ENCODE measurements at regions not wholly inside any gene's neighbourhood (a gene's known extent, or its start where the extent isn't known, plus 50 kb on each side); places are given as distances from the start of the nearest gene placed in this dataset.

DNA sequence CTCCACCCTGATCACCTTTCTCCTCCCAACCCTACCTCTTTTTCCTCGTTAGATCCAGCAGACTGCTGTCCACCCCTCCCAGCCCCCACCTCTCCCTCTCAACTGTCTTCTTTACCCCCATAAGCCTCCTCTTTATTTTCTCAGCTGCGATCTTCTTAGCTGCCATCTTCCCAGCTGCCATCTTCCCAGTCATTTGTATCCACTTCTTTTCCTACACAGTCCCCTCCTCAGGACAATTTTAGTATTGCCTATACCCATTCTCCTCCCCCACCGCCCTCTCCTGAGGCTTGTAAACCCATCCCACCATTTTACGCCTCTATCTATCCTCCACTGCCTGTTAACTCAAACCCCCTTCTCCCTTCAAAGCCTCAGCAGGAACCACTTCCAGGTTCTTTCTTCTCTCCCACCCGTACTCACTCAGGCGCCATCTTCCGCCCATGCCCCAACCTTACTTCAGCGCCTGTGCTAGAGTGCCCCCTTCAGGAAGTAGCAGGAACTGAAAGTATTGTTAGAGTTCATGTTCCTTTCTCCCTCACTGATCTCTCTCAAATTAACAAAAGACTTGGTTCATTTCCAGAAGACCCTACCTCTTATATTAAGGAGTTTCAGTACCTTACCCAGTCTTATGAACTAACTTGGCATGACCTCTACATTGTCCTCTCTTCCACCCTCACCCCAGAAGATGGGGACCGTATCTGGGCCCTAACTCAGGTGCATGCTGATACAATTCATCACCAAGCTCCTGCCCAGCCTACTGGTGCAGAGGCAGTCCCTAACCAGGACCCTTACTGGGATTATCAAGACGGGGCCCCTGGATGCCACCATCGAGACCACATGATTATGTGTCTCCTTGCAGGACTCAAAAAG, 236.0 kb downstream of the ADGRG6 start:
- TF ChIP-seq, protein P1, sequence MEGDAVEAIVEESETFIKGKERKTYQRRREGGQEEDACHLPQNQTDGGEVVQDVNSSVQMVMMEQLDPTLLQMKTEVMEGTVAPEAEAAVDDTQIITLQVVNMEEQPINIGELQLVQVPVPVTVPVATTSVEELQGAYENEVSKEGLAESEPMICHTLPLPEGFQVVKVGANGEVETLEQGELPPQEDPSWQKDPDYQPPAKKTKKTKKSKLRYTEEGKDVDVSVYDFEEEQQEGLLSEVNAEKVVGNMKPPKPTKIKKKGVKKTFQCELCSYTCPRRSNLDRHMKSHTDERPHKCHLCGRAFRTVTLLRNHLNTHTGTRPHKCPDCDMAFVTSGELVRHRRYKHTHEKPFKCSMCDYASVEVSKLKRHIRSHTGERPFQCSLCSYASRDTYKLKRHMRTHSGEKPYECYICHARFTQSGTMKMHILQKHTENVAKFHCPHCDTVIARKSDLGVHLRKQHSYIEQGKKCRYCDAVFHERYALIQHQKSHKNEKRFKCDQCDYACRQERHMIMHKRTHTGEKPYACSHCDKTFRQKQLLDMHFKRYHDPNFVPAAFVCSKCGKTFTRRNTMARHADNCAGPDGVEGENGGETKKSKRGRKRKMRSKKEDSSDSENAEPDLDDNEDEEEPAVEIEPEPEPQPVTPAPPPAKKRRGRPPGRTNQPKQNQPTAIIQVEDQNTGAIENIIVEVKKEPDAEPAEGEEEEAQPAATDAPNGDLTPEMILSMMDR (IDR thresholded peaks at IDR 0.05) = peak in 3 of 6 experiments; percentile 17 to 34 (median 20)
- TF ChIP-seq POLR2A (IDR thresholded peaks at IDR 0.05) = no peak
- H3K36me3 ChIP-seq (replicated peaks in 1 of 2) = no peaks in the 10 kb centered on the region
- DNase-seq = no peak
- H3K9me3 ChIP-seq (replicated peaks in 1 of 3) = no peaks in the 10 kb centered on the region
- H3K4me3 ChIP-seq = no peak overlapping the region
- intact Hi-C loops (cut with DNase I) = no loop called here
- WGBS, 4 donors = 70 to 73% (median 71%) methylated on average over 10 to 11 of the region's 11 CpGs
- H3K27ac ChIP-seq = no peak overlapping the region
- H3K4me1 ChIP-seq (replicated peaks in 1 of 2) = no peaks in the 10 kb centered on the region
- no peaks in the 10 kb centered on the region for H3K27me3 ChIP-seq

DNA sequence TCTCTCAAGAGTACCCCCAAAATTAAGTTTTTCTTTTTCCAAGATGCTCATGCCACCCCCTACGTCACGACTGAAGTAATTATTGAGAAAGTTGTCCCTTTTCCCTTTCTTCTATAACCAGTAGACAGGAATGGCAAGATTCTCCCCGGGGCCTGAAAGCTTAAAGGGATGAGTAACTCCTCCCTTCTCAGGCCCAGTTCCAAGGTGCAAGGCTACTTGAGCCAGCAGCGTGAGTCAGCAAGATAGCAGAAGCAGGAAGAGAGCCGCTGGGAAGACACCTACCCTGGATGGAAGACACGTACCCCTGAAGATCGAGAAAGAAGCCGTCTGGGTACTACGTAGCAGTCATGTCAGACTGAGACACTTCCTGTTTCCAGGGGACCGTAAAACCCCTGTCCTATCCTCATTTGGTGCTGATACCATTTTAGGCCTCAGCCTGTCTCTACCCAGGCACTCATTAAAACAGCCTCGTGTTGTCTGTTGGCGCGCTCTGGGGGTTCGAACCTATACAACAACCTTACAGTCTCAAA, 241.0 kb downstream of the ADGRG6 start:
- DNase-seq = peak; percentile 65 to 84 (median 82)
- Histone ChIP-seq H3K27ac (no peak overlapping the region), H3K36me3 (replicated peaks in 1 of 2) (no peaks in the 10 kb centered on the region), H3K4me3 (no peak overlapping the region), H3K9me3 (replicated peaks in 1 of 3) (no peaks in the 10 kb centered on the region), H3K27me3 (no peaks in the 10 kb centered on the region), H3K4me1 (replicated peaks in 1 of 2) (no peaks in the 10 kb centered on the region)
- WGBS, 4 donors = 56 to 61% (median 61%) methylated on average over 11 to 14 of the region's 14 CpGs
- no peak for TF ChIP-seq POLR2A (IDR thresholded peaks at IDR 0.05)
- TF ChIP-seq, protein P1 (IDR thresholded peaks at IDR 0.05) = no peak
- intact Hi-C loops (cut with DNase I) = no loop called here

DNA sequence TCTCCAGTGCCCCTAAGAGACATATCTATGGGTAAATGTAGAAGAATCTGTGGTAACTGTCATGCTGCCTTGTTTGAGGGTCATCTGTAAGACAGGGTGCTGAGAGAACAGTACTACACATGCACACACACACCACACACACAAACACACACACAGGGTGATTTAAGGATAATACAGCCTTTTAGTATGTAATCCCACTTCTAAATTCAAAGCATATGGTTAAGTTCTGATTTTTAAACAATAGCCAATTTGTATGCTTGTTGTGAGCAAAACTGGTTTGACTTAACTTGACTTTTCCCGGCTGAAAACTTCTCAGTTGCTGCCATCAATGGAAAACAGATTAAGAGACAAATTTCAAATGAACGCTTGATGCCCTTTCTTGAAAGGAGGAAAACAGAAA, 241.8 kb downstream of the ADGRG6 start:
- Histone ChIP-seq H3K27me3 (no peaks in the 10 kb centered on the region), H3K4me3 (no peak overlapping the region), H3K27ac (no peak overlapping the region), H3K4me1 (replicated peaks in 1 of 2) (no peaks in the 10 kb centered on the region), H3K36me3 (replicated peaks in 1 of 2) (no peaks in the 10 kb centered on the region), H3K9me3 (replicated peaks in 1 of 3) (no peaks in the 10 kb centered on the region)
- TF ChIP-seq POLR2A (IDR thresholded peaks at IDR 0.05) = no peak
- TF ChIP-seq, protein P1 (IDR thresholded peaks at IDR 0.05) = no peak
- intact Hi-C loops (cut with DNase I) = no loop called here
- no peak for DNase-seq
- WGBS, 4 donors = 62 to 93% (median 76%) methylated on average over 2 of the region's 2 CpGs

DNA sequence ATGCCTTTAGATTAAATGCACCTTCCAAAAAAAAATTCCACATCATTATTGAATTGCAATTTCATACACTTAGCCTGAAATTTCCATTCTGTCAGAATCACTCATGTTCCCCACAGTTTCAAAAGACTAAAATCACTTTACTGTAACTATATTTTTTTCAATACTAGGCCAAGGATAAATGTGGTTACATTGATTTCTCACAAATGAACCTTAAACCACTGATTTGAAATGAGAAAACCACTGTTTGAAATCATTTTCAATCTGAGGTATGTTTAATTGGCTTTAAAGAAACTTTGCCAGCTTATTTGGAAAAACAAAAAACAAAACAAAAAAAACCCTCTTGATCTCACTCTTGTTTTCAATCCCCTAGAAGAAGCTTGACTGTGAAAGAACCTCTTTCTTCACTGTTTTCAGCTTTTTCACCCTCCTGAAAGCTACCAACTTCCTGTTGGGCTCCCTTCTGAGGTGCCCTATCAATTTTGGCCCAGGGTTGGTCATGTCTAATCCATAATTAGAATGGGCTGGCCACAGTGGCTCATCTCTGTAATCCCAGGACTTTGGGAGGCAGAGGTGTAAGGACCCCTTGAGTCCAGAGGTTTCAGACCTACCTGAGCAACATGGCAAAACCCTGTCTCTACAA, 242.5 kb downstream of the ADGRG6 start:
- TF ChIP-seq, protein P1 (IDR thresholded peaks at IDR 0.05) = no peak
- TF ChIP-seq POLR2A (IDR thresholded peaks at IDR 0.05) = no peak
- no peaks in the 10 kb centered on the region for H3K36me3 ChIP-seq (replicated peaks in 1 of 2)

More for the DNA sequence above, 242.5 kb downstream of the ADGRG6 start:
- no peak overlapping the region for H3K4me3 ChIP-seq
- DNase-seq = no peak
- no peaks in the 10 kb centered on the region for H3K27me3 ChIP-seq
- H3K9me3 ChIP-seq (replicated peaks in 1 of 3) = no peaks in the 10 kb centered on the region
- intact Hi-C loops (cut with DNase I) = no loop called here
- no peak overlapping the region for H3K27ac ChIP-seq
- H3K4me1 ChIP-seq (replicated peaks in 1 of 2) = no peaks in the 10 kb centered on the region

All from adrenal gland (tissue), 9 donors.